Small intestine (tissue), 7 donors: ENCODE measurements at regions not wholly inside any gene's neighbourhood (a gene's known extent, or its start where the extent isn't known, plus 50 kb on each side); places are given as distances from the start of the nearest gene placed in this dataset.
A peak's percentile ranks its signal among the peaks of the same experiment; 100 is the strongest.
"Not testable (repeated sequence)": the region's sequence is repeated elsewhere in the genome, so short reads cannot be mapped to it uniquely, and the experiment has no call there.

ENCODE experiments used
- DNase-seq, 2 donors: peaks; one replicate each; pipeline versions ENCODE4 v3.0.0 to v3.0.0-alpha.2; 2013
- FAIRE-seq: peaks from 2 replicates; lab custom pipeline; 2012; peaks lifted over from hg19 to GRCh38; lab: Jason Lieb, UNC
- H3K27ac ChIP-seq, 3 donors: one replicate each; pipeline ENCODE4 v1.5.1; 2013; ENCODE audit warnings: low read length in 2 of 3, mild to moderate bottlenecking in 2 of 3, control low read depth in 1 of 3, inconsistent platforms in 1 of 3, low read depth in 1 of 3, moderate library complexity in 1 of 3
- H3K27me3 ChIP-seq, 3 donors: one replicate each; pipeline ENCODE4 v1.6.1; 2013; ENCODE audit warnings: low read length in 3 of 3, inconsistent platforms in 1 of 3; ENCODE audit not compliant: control insufficient read depth in 3 of 3, insufficient read depth in 3 of 3
- H3K36me3 ChIP-seq, 3 donors: one replicate each; pipeline ENCODE4 v1.6.1; 2013; ENCODE audit warnings: low read length in 3 of 3, inconsistent platforms in 1 of 3, low read depth in 1 of 3, mild to moderate bottlenecking in 1 of 3, moderate library complexity in 1 of 3; ENCODE audit not compliant: control insufficient read depth in 3 of 3, insufficient read depth in 2 of 3
- H3K4me1 ChIP-seq, 3 donors: one replicate each; pipeline ENCODE4 v1.6.1; 2013; ENCODE audit warnings: low read length in 2 of 3, inconsistent platforms in 1 of 3, low read depth in 1 of 3, mild to moderate bottlenecking in 1 of 3, moderate library complexity in 1 of 3; ENCODE audit not compliant: control insufficient read depth in 3 of 3, insufficient read depth in 2 of 3
- H3K4me3 ChIP-seq, 3 donors: one replicate each; pipeline ENCODE4 v1.5.1; 2013; ENCODE audit warnings: low read length in 3 of 3, control low read depth in 1 of 3, inconsistent platforms in 1 of 3, low read depth in 1 of 3, mild to moderate bottlenecking in 1 of 3, moderate library complexity in 1 of 3
- H3K9me3 ChIP-seq, 2 donors: one replicate each; pipeline ENCODE4 v1.6.1; 2013; ENCODE audit warnings: low read depth in 1 of 2, low read length in 1 of 2; ENCODE audit not compliant: control insufficient read depth in 2 of 2, insufficient read depth in 1 of 2
- WGBS, 3 donors: extraction: QIAGEN DNeasy Blood & Tissue Kit; methylation state at CpG; one replicate each; pipeline ENCODE4 v1.1.7; 2013; 5-methylcytosine and 5-hydroxymethylcytosine counted together
- donor health status: healthy with polysubstance abuse.
- donor health status: control.
- donor health status: control.
- donor health status: Bipolar disorder and iron deficiency.
- donor health status: healthy.

DNA sequence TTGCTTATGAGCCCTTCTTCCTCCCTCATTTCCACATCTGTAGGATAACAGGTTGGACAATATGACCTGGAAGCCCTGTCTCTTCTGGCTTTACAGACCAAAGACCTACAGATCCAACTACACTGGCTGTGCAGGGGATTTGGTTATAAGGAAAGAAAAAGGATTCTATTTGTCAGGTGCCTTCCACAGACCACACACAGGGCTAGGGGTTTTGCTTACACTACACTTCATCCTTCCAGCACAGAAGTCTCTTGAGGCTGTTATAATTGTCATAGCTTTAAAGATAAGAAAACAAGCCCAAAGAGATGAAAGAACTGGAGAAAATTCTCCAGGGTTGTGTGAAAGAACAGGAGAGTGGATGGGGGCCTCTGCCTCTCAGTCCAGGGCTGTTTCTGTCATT is 302.6 kb downstream of the MYCN start:
- no peak for FAIRE-seq

DNA sequence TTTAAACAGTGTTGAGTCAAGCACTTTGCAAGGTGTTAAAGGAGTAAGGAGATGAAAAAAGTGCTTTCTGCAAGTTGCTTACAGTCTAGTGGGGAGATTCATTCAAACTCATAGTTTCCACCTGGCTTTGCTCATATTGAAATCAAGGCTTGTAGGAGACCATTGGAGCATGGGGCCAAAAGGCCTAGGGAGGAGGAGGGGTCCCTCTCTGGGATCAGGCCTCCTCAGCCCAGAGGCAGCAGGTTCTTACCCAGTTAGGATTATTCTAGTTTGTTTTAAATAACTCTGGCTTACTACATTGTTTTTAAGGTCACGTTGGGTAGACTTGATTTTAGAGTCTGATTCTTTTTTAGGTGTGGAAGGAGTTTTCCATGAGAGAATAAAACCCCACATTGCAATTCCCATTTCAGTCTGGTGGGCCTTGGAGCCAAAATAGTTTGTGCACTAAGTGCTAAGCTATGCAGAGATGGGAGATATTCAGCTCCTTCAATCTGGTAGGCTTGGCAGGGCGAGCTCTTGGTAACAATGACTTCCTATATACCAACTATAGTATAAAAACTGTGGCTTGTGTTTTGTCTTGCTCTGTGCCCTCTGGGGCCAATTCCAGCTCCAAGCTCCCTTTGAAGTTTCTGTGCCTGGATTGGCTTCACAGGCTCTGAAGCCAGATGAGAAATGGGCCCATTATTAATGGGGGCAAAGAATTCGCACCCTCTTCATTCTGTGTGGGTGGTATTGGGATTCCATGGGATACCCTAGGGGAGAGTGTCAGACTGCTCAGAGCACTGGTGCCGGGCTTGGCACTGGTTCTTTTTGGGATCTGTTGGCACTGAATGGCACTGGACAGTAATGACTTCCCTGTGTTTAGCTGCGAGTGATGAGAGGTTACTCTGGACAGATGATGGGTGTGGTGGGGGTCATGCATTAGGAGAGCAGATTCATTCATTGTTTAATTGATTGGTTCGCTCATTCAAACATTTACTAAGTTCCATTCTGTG is 301.1 kb downstream of the MYCN start:
- FAIRE-seq (no peak), DNase-seq (no peak)
- Histone ChIP-seq H3K27me3 (peaks cover 0 to 2% (median 0%) of the 10 kb centered on the region in 3 donors), H3K27ac (no peak overlapping the region), H3K4me1 (peaks cover 0 to 55% (median 2%) of the 10 kb centered on the region in 3 donors), H3K36me3 (no peaks in the 10 kb centered on the region), H3K4me3 (no peak overlapping the region), H3K9me3 (no peaks in the 10 kb centered on the region)
- WGBS, 3 donors: 75 to 83% (median 82%) methylated on average over 6 of the region's 6 CpGs

More for the DNA sequence above, 302.6 kb downstream of the MYCN start:
- DNase-seq: no peak
- H3K36me3 ChIP-seq: no peaks in the 10 kb centered on the region
- no peak overlapping the region for H3K4me3 ChIP-seq
- peaks cover 0 to 2% (median 0%) of the 10 kb centered on the region in 3 donors for H3K27me3 ChIP-seq
- H3K4me1 ChIP-seq: peaks cover 0 to 53% (median 2%) of the 10 kb centered on the region in 3 donors
- H3K9me3 ChIP-seq: no peaks in the 10 kb centered on the region
- no peak overlapping the region for H3K27ac ChIP-seq

DNA sequence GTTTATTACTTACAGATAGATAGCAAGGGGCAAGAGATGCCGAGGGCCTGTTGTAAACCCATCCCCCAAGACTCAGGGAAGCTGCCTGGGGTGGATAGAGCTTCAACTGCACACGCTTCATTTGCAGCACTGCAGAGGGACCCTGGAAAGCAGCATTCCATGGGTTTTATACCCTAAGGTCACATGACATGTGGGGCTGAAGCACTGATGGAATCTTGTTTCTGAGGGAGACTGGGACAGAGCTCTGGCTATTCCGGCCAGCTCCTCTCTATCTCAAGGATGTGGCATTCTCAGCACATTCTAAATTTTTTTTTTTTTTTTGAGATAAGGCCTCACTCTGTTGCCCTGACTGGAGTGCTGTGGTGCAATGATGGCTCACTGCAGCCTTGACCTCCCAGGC is 300.1 kb downstream of the MYCN start:
- DNase-seq: peak in 1 of 2 donors; percentile 43
- no peak overlapping the region for H3K27ac ChIP-seq
- H3K4me1 ChIP-seq: peaks cover 0 to 55% (median 2%) of the 10 kb centered on the region in 3 donors
- WGBS, 3 donors: 59 to 71% (median 70%) methylated on average over 3 of the region's 3 CpGs
- peaks cover 0 to 2% (median 0%) of the 10 kb centered on the region in 3 donors for H3K27me3 ChIP-seq
- no peak for FAIRE-seq
- no peak overlapping the region for H3K4me3 ChIP-seq
- no peaks in the 10 kb centered on the region for H3K36me3 ChIP-seq
- H3K9me3 ChIP-seq: no peaks in the 10 kb centered on the region

DNA sequence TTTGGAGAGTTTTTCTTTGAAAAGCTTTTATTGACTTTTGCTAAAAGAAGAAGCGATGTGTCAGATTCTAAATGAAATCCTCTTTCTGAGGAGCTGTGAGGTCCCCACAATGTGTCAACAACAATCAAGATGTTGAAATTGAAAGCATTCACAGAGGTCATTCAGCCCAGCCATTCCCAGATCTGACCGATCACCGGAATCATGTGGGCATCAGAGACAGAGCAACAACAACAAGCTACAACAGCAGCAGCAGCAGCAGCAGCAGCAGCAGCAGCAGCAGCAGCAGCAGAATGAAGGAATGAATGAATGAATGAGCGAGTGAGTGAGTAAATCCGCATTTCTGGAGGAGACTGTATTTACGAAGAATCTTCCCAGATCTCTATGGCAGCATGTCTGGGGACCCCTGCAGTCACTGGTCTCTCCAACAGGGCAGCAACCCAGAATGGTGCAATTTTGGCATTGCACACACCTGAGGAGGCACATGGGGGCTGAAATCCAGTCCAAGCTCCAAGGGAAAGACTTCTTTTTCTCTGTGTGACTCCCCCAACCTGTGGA is 299.0 kb downstream of the MYCN start:
- 82 to 85% (median 84%) methylated on average over 6 of the region's 6 CpGs for WGBS, 3 donors
- no peak for DNase-seq
- H3K36me3 ChIP-seq: no peaks in the 10 kb centered on the region
- FAIRE-seq: no peak
- H3K27ac ChIP-seq: peak overlapping the region in 1 of 3 donors; percentile 64
- H3K27me3 ChIP-seq: peaks cover 0 to 2% (median 0%) of the 10 kb centered on the region in 3 donors
- no peak overlapping the region for H3K4me3 ChIP-seq
- peaks cover 0 to 48% (median 2%) of the 10 kb centered on the region in 3 donors for H3K4me1 ChIP-seq
- no peaks in the 10 kb centered on the region for H3K9me3 ChIP-seq

DNA sequence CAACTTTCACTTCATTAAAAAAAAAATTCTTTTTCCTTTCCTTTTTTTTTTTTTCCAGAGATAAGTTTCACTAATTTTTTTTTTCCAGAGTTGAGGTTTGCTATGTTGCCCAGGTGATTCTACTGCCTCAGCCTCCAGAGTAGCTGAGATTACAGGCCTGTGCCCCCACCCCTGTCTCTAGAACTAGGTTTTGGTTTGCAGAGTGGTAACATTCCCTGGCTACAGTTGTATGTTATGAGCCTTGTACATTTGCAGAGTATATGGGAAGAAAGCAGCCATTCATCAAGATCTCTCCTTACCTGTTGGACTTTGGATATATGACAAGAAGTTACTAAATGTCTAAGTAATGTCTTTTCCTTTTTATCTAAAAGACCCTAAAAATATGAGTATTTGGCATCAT is 298.4 kb downstream of the MYCN start:
- Histone ChIP-seq H3K36me3 (no peaks in the 10 kb centered on the region), H3K27me3 (peaks cover 0 to 2% (median 0%) of the 10 kb centered on the region in 3 donors), H3K9me3 (no peaks in the 10 kb centered on the region), H3K27ac (peak overlapping the region in 1 of 3 donors; percentile 64), H3K4me3 (no peak overlapping the region), H3K4me1 (peaks cover 0 to 43% (median 2%) of the 10 kb centered on the region in 3 donors)
- no peak for FAIRE-seq
- peak in 1 of 2 donors; percentile 67 for DNase-seq

DNA sequence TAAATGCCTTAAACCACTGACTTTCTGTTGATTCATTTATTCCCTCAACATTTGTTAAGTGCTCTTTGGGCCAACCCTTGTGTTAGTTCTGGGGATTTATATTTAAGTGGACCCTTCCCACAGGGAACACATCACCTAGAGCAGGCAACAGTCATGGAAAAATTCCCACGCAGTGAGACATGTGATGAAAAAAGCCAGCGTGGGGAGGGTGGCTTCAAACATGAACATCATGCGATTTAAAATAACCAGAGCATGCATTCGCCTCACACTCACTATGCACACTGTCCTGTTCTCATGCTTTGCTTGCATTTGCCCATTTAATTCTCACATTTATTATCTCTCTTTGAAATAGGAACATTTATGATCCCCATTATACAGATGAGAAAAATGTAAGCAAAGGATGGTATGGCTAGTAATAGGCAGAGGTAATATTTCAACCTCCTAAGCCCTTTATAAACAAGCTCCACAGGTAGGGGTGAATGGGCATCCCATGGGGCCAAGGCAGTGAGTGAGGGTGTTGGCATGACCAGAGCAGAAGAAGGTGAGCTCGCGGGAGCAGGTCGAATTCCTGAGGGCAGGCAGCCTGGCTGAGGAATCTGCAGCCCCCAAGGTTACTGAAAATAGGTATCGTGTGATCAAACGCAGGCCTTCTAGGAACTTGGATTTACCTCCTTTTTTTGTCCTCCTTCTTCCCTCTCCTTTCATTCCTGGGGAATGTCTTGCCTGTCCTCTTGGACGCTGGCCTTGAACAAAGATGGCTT is 297.8 kb downstream of the MYCN start:
- no peak for FAIRE-seq
- peak overlapping the region in 1 of 3 donors; percentile 64 for H3K27ac ChIP-seq
- no peaks in the 10 kb centered on the region for H3K36me3 ChIP-seq
- DNase-seq: no peak
- H3K9me3 ChIP-seq: no peaks in the 10 kb centered on the region
- 77 to 85% (median 78%) methylated on average over 10 of the region's 10 CpGs for WGBS, 3 donors
- H3K4me3 ChIP-seq: no peak overlapping the region
- H3K27me3 ChIP-seq: no peaks in the 10 kb centered on the region
- H3K4me1 ChIP-seq: peaks cover 0 to 40% (median 2%) of the 10 kb centered on the region in 3 donors

DNA sequence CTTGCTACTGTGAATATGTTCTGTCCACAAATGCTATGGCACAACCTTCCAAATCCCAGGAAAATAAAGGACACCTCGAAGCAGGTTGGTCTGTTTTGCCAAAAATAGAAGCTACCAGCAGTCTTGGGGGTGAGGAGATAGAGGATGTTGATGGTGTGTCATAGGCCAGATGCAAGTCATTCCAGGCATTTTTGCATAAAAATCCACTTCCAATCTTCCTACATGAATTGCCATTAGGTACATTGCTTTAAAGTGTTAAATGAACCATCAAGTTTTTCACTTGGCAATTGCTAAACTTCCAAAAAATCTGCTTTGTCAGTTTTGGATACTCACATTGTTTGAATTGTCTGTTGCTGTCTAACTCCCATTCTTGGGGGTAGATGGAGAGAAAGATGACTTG is 295.4 kb downstream of the MYCN start:
- no peak for DNase-seq
- Histone ChIP-seq H3K9me3 (no peaks in the 10 kb centered on the region), H3K27me3 (no peaks in the 10 kb centered on the region), H3K4me1 (peaks cover 0 to 29% (median 2%) of the 10 kb centered on the region in 3 donors), H3K4me3 (no peak overlapping the region), H3K36me3 (no peaks in the 10 kb centered on the region), H3K27ac (no peak overlapping the region)
- 67 to 87% (median 80%) methylated on average over 1 of the region's 1 CpG for WGBS, 3 donors
- no peak for FAIRE-seq

DNA sequence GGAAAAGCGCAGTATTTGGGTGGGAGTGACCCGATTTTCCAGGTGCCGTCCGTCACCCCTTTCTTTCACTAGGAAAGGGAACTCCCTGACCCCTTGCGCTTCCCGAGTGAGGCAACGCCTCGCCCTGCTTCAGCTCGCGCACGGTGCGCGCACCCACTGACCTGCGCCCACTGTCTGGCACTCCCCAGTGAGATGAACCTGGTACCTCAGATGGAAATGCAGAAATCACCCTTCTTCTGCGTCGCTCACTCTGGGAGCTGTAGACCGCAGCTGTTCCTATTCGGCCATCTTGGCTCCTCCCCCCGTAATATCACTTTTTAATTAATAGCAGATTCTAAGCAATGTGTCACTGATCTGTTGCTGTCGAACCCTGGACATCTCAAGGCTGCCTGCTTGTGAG is 294.9 kb downstream of the MYCN start:
- DNase-seq, H3K9me3 ChIP-seq, H3K4me3 ChIP-seq, H3K36me3 ChIP-seq, FAIRE-seq, H3K27ac ChIP-seq, H3K27me3 ChIP-seq: not testable (repeated sequence)
- WGBS, 3 donors: 83 to 90% (median 89%) methylated on average over 20 of the region's 20 CpGs
- H3K4me1 ChIP-seq: peaks cover 0 to 25% (median 2%) of the 10 kb centered on the region in 3 donors
